C1 segment of cervical spinal cord (tissue), 14 donors: ENCODE measurements at regions not wholly inside any gene's neighbourhood (a gene's known extent, or its start where the extent isn't known, plus 50 kb on each side); places are given as distances from the start of the nearest gene placed in this dataset.

ENCODE experiments used
- DNase-seq, 14 donors: peaks; one replicate each; lab custom pipeline; 2025; lab: John Stamatoyannopoulos, UW

DNA sequence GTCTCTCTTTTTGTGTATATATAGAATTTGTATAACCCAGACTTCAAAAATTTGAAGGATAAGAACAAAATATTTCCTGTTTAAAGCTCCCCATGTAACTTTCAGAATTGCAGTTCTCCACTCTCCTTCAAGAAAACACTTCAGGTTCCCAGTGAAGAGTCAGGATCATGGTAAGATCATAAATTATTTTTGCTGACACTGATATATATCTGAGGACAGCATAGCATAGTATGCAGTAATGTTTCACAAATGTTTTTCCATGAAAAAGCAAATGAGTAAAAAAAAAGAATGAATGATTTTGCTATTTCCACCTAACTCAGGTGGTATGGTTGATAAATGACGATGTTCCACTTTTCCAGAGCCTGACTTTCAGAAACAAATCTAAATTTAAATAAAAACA lies 545.6 kb upstream of the EPHA7 start:
- DNase-seq: no peak

DNA sequence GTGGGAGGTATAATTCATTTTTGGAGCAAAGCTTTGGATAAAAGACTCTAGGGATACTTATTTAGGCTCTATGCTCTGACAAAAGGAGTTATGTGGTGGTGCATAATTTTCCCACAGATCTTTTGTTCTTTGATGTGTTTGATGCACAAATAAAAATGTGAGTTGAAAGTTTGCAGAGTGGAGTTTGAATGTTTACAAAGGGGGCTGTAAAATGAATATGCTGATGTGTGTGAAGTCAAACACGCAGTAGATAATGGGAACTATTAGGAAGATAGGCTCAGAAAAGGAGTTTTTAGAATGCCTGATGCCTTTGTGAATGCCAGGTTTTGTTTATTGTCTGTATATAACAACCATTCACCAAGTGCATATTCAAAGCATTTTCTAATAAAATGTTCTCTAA lies 545.0 kb upstream of the EPHA7 start:
- DNase-seq: no peak

DNA sequence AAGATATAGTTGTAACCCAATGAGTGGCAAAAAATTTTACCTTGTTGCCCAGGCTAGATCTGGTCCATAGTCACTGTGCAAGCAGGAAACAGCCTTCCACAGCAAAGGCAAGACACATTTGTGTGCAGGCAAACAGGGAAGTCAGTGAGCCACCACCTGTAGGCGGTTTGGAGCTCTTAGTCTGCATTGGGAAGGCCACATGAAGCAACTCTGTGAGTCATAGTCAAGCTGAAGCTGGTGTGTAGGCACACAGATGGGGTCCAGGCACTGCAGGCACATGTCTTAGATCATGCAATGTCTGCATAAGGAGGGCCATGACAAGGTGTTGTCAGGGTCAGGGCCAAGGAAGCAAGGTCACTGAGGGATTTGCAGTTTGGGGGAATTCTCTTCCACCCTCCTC lies 543.2 kb upstream of the EPHA7 start:
- no peak for DNase-seq

DNA sequence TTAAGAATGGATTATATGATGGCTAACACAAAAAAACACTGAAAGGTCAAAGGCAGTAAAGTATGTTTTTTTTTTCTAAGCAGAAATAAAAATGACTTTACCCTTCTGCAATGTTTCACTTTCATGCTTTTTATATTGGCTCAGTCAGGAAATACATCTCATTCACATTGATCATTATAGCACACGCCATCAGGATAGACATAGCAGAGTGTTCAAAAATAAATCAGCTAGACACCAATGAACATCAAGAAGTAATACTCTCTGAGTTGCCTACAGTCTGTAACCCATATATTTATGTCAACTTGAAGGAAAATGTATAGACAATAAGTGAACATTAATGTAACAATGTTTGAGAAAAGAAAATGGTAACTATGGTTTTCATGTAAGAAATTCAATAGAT lies 535.2 kb upstream of the EPHA7 start:
- no peak for DNase-seq

DNA sequence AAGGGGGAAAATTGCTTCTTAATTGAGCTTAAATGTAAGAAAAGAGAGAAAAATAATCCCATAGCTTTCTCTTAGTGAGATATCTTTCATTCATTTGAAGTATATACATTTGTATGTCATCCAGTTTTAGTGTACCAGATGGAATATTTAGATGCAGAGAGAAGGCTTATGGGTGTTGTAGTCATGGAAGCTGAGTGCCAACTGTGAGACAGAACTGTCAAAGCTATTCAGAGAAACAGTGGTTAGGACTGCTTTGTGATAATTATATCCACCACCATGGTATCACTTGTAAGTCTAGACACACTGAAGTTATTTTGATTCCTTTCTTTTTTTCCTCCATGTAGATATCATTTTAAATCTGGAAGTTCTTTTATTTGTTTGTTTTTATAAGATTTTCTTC lies 524.3 kb upstream of the EPHA7 start:
- no peak for DNase-seq

DNA sequence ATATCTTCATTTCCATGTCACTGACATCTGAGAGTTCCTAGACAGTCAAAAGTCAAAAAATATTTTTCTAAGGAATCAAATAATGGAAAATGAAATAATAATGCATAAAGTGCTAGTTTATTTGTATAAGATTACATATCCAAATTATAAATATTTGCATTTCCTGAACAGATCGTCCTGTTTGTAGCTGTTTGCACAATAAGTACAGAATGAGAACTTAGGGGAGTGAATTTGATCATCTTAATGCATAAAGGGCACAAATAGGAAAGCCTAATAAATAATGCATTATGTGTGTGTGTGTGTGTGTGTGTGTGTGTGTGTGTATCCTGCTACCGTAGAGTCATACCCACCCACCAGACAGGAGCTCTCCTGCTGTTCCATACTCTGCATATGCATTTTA lies 521.0 kb upstream of the EPHA7 start:
- DNase-seq: no peak

DNA sequence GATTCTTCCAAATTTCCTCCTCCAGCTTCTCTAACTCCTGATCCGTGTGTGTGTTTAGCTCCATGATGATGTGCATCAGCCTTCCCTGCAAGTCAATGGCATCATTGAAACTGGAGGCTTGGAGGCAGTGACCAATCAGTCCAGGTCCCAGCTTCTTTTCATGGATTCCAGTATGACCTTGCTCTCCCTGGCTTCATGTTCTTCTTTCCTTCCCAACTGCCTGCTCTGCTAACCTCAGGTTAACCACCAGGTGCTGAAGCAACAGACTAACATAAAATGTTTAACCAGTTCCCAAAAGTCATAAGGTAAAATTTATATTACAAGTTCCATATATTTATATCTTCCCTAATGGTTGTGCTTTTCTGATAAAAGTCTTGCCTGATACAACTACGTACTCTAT lies 512.8 kb upstream of the EPHA7 start:
- no peak for DNase-seq

DNA sequence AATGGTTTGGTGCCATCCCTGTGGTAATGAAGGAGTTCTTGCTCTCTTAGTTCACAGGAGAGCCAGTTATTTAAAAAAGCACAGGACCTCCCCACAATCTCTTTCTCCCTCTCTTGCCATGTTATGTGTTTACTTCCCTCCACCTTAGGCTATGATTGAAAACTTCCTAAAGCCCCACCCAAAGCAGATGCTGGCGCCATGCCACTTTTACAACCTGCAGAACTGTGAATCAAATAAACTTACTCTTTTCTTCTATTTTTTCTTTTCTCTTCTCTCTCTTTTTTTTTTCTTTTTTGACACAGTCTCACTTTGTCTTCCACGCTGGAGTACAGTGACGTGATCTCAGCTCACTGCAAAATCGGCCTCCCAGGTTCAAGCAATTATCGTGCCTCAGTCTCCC lies 508.4 kb upstream of the EPHA7 start:
- no peak for DNase-seq

DNA sequence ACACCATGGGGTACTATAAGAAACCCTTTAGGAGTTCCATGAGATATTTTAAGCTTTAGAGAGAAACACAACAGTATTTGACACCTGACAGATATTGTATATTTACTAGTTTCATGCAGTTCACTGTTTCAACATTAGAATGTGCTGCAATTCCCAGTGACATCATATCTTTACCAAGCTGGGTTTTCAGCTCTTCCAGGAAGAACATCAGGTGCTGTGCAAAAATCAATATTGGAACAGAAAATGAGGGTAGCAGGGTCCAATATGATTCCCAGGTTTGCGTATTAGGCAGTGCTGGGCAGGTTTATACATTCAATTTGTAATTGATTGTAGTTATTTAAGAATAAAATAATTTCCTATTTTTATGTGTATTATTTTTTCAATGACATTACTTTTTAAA lies 500.0 kb upstream of the EPHA7 start:
- DNase-seq: no peak

DNA sequence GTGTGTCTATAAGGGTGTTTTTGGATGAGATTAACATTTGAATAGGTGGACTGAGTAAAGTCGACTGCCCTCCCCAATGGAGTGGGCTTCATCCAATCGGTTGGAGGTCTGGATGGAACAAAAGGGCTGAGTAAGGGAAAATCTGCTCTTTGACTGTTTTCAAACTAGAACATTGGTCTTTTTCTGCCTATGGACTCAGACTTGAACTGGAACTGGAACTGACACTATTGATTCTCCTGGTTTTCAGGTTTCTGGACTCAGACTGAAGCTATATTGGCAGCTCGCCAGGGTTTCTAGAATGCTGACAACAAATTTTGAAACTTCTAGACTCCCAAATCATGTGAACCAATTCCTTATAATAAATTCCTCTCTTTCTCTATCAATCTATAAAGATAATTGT lies 498.9 kb upstream of the EPHA7 start:
- DNase-seq: no peak

DNA sequence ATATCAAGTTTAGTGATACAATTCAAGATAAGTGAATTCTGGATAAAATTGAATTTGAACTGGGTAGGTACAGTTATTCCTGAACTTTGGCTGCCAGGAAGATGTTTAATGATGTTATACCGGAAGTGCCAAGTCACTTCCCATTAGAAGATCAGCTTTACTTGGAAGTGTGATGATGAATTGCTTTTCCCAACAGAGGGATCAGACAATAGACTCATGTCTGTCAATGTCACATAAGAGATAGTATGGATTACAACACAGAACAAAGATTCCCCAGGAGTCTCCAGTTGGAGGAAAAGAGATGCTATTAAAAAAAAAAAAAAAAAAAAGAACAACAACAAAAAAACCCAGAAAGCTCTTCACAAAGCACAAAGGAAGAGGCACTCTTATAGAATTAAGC lies 497.9 kb upstream of the EPHA7 start:
- DNase-seq: no peak

DNA sequence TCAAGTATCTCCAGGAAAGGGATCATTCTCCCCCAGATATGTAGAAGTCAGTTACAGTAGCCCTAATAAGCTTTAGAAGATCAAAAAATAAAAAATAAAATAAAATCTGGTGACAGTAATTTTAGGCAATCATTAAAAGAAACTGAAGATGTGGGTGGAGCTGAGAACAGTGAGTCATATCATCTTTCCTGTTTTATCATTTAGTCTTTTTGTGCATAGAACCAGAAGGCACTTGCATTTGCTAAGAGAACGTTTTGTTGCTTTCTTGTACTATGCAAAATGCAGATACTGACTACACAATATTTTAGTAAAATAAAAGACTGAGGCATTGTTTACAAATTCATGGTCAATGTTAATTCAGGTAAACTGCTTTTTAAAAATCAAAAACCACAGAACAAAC lies 497.4 kb upstream of the EPHA7 start:
- no peak for DNase-seq

DNA sequence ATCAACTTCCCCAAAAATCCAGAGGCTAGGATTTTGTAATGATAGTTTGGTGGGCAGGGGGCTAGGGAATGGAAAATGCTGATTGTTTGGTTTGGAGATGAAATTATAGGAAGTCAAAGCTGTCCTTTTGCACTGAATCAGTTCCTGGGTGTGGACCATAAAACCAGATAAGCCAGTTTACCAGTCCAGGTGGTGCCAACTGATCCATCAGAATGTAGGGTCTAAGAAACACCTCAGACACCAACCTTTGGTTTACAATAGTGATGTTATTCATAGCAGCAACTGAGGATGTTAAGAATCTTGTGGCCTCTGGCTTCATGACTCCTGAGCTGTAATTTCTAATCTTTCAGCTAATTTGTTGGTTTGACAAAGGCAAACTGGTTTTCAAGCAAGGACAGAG lies 496.6 kb upstream of the EPHA7 start:
- no peak for DNase-seq

DNA sequence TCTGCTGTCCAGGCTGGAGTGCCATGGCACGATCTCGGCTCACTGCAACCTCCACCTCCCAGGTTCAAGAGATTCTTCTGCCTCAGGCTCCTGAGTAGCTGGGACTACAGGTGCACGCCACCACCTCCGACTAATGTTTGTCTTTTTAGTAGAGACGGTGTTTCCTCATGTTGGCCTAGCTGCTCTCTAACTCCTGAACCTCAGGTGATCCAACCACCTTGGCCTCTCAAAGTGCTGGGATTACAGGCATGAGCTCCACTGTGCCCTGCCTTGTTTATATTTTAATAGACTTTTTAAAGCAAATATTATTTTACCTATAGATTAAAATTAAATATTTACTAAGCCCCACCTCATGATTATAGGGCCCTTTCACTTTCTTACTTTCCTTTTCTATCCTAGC lies 483.2 kb upstream of the EPHA7 start:
- DNase-seq: no peak

DNA sequence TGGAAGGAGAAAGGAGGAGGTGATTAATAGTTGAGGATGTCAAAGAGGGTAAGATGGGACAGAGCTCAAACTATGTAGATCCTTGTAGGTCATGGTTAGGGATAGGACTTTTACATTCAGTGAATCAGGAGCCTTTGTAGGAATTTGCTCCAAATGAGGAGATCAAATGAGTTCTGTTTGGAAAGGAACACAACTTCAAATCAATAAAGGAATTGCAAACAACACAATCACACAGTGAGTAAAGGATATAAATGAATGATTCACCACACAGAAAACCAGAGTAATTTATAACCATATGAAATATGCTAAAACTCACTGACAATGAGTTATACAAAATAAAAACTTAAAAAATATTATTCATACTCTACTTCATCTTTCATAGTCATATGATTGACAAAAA lies 480.8 kb upstream of the EPHA7 start:
- no peak for DNase-seq

DNA sequence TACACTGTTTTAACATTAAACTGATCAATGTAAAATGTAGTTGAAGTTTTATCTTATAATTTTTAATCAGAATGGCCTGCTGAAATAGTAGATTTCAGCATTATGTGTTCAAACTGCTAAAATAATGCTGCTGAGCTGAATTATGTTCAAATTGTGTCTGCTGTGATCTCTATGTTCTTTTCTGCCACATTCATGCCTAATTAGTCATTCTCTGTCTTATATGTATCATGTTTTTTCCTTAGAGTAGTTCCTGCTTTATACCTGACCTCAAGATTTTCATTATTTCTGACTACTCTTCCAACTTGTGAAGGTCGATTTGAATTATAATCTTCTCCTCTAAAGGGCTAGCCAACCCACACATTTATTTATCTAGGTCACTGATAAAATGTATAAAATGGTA lies 476.7 kb upstream of the EPHA7 start:
- DNase-seq: no peak

DNA sequence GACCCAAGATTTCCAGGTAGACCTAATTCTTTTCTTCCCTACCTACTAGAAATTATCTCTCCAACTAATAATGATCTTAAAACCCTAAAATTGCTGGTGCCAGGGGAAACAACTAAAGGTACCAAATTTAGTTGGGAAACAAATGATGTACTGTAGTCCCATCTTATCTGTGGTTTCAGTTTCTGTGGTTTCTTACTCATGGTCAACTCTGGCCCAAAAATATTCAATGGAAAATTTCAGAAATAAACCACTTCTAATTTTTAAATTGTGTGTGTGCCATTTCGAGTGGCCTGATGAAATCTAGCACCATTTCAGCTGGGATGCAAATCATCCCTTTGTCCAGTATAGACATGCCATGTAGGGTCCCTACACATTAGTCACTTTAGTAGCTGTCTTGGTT lies 475.2 kb upstream of the EPHA7 start:
- DNase-seq: no peak

DNA sequence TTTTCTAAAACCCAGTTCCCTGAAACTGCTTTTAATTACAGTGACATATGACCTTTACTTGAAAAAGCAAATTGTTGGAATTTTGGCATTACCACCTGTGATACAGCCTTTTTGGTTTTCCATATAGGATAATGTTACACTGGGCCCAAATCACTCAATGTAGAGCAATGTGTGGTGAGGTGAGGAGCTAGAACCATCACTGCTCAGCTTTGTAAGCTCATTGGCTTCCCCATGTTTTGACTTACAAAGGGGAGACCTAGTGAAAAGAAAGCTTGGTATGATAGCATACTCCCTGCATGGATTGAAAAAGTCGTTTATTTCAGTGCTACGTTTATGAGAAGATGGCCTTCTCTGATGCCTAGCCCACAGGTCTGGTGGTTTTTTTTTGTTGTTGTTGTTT lies 470.4 kb upstream of the EPHA7 start:
- DNase-seq: no peak

DNA sequence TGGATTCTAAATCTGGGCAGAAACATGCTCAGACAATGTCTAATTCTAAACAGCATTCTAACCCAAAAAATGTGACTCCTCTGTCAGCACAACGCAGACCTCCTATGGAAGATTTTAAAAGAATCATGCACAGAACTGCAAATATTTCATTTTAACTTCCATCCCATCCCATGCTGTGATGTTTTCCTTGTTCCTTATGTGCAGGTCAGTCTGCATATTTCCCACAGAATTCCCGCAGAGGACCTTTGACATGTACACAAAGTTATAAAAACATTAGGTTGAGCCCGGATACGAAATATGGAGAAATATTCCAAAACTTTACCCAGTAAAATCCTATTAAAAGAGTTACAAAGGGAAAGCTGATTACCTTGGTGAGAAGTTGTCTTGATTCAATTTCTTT lies 467.1 kb upstream of the EPHA7 start:
- DNase-seq: no peak

DNA sequence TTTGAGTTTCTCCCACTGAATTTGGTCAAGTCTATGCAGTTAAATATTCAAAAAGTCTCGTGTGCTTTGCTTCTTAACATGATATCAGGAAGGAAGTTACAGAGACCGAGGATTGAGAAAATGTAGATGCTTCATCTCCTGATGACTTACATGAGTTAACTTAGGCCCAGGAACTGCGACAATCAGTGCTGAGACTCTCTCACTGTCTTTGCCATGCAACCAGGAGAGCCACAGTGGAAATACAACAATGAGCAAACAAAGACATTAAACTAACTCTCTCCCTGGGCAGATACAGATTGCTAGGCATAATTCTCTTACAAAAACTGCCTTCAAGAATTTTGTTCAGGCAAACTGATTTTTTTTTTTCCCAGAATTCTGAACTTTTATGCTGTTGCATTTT lies 440.6 kb upstream of the EPHA7 start:
- no peak for DNase-seq

DNA sequence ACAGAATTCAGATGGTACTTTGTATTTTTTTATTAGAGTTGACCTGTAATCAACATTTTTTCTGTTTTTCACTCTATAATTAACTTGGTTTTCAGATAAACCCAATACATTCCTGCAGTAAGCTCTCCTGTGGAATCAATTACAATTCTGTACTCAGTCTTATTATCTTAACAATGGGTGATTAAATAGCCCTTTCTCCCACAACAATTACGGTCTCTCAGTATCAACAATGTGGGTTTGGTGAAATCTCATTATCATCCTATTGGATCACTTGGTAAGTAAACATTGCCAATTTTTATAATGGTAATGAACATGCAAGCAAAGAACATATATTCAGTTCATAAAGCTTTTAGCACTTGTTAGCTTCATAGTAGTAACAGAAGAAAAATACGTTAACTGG lies 438.9 kb upstream of the EPHA7 start:
- no peak for DNase-seq

DNA sequence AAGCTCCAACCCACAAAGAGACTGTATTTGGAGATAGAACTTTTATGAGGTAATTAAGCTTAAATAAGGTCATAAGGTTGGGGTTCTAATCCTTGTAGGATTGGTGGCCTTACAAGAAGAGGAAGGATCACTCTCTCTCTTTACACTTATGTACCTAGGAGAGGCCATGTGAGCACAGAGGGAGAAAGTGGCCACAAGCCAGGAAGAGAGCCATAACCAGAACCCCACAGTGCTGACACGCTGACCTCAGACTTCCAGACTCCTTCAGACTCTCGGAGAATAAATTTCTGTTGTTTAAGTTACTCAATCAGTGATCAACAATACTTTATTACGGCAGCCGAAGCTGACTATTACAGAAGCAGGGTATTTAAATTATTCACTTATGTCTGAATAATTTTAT lies 430.5 kb upstream of the EPHA7 start:
- no peak for DNase-seq

DNA sequence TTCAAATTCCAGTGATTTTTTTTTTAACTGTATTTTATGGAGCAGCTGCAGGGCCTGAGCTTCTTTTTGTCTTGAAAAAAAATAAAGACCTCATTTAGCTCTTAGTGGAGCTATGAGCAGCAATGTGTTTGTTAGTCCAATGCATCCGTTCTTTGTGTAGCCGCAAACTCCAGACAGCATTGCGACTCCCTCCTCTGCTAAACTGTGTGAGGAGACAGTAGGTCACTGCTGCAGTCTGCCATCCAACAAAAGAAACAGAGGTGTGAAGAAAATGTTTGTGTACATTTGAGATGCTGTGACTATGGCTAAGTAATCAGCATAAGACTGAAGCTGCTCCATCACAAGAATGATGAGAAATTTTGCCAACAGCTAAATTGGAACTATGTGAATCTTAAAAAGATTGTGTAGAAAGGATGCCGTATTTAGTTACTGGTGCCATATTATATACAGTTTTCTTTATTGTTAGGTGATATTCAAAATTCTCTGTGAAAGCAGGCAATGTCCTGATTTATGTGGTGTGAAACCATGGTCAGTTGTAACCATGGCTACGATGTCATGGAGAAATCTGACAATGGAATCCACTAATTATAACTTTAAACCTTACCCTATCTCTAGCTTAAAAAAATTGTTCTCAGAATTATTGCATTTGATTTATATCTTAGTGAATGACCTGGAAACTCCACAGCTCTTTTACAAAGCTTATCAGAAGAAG lies 428.8 kb upstream of the EPHA7 start:
- no peak for DNase-seq

DNA sequence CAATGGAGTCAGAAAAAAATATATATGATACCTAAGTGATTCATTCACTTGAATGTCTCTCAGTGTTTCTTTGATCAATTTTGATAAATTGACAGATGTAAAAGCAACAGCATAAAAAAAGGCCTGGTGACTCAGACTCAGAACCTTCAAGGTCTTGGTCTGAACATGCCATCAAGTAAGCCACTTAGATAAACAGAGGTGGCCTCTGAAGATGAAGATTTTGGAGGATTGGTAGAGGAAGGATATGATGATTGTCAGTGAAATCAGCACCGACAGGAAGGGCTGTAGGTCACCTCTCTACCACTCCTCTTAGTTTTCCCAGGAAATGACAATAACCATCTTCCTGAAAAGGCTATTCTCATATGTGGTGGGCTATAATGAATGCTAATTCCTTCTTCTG lies 422.8 kb upstream of the EPHA7 start:
- DNase-seq: no peak
